ENCODE measurements at regions not wholly inside any gene's neighbourhood (a gene's known extent, or its start where the extent isn't known, plus 50 kb on each side); places are given as distances from the start of the nearest gene placed in this dataset.
"Not testable (repeated sequence)": the region's sequence is repeated elsewhere in the genome, so short reads cannot be mapped to it uniquely, and the experiment has no call there.

DNA sequence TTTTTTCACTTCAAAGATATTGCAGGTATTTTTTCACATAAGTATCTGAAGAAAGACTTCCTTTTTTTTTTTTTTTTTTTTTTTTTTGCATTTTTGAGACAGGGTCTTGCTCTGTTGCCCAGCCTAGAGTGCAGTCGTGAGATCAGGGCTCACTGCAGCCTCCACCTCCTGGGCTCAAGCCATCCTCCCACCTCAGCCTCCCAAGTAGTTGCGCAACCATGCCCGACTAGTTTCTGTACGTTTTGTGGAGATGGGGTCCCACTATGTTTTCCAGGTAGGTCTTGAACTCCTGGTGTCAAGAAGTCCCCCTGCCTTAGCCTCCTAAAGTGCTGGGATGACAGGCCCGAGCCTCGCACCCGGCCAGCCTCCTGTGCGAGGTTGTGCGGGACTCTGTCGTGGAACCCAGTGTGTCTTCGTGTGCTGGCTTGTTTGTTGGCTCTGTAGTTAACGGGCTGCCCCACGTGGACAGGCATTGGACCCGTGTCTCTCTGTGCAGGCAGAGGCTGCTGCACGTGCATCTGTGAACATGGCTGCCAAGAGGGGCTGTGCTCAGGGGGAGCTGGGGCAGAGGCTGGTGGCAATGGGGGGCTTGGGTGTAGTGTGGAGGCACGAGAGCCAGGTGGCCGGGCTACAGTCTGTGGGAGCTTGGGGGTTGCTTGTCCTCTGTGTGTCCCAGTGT lies 108.0 kb upstream of the CCZ1B start:
- H2BK15ac ChIP-seq (ENCODE audit: low read length); H3K4me2 ChIP-seq (ENCODE audit: insufficient read depth in 1 of 2, low read depth in 2 of 2, low read length in 2 of 2); H2BK20ac ChIP-seq (ENCODE audit: low read length); H3K14ac ChIP-seq (ENCODE audit: insufficient read length); H3K56ac ChIP-seq (replicated peaks; ENCODE audit: insufficient read length, low read depth, low read length); H3K27me3 ChIP-seq (replicated peaks in 1 of 4; ENCODE audit: control insufficient read depth in 3 of 4, extremely low read depth in 1 of 4, insufficient read depth in 3 of 4, low read length in 3 of 4); H3K79me1 ChIP-seq (ENCODE audit: low read depth, low read length); H3K23ac ChIP-seq (ENCODE audit: insufficient read length); H3K79me2 ChIP-seq (ENCODE audit: control insufficient read depth in 1 of 2, insufficient read depth in 2 of 2, low read length in 2 of 2); H3K9me3 ChIP-seq (ENCODE audit: insufficient read depth in 2 of 2, low read depth in 1 of 2, low read length in 1 of 2); H3K23me2 ChIP-seq (ENCODE audit: low read depth, low read length); DNase-seq (ENCODE audit: low read depth in 1 of 2, low spot score in 2 of 2); H4K20me1 ChIP-seq (replicated peaks in 1 of 2; ENCODE audit: control insufficient read depth in 1 of 2, insufficient read depth in 2 of 2, low read length in 2 of 2); H3K9ac ChIP-seq (replicated peaks in 1 of 4; ENCODE audit: extremely low read depth in 1 of 4, low read depth in 3 of 4, low read length in 3 of 4); H3K18ac ChIP-seq (ENCODE audit: extremely low read depth, low read length); H3K4me3 ChIP-seq (ENCODE audit: extremely low read depth in 1 of 4, insufficient read depth in 2 of 4, low read depth in 3 of 4, low read length in 4 of 4); H2AK5ac ChIP-seq (ENCODE audit: low read depth, low read length); H3K4me1 ChIP-seq (replicated peaks in 1 of 4; ENCODE audit: control insufficient read depth in 3 of 4, insufficient read depth in 4 of 4, low read length in 3 of 4); H2BK12ac ChIP-seq (ENCODE audit: low read depth, low read length); H4K91ac ChIP-seq (replicated peaks; ENCODE audit: insufficient read length, low read length); H4K5ac ChIP-seq (ENCODE audit: insufficient read length, low read depth, low read length); H2BK120ac ChIP-seq (replicated peaks; ENCODE audit: low read depth, low read length); H2BK5ac ChIP-seq (ENCODE audit: low read depth, low read length); H3K27ac ChIP-seq (ENCODE audit: low read depth, low read length); H4K8ac ChIP-seq (ENCODE audit: extremely low read depth, insufficient read depth, low read length); H3K36me3 ChIP-seq (ENCODE audit: control insufficient read depth in 2 of 4, insufficient read depth in 4 of 4, low read length in 3 of 4); H3K4ac ChIP-seq (replicated peaks; ENCODE audit: insufficient read length, low read depth, low read length); FAIRE-seq; POLR2A ChIA-PET (ENCODE audit: partially characterized antibody); H2AFZ ChIP-seq (ENCODE audit: low read length): not testable (repeated sequence)
- WGBS, 2 experiments (ENCODE audit: extremely low coverage in 1 of 2, insufficient coverage in 1 of 2, insufficient read length in 1 of 2, insufficient replicate concordance in 2 of 2, low coverage in 1 of 2, low lambda C conversion rate in 2 of 2, missing lambda C conversion rate in 1 of 2), result 93% methylated on average over 15 of the region's 17 CpGs; no CpG with 5 or more reads in 1 of the 2 experiments
- 0 out of 2 replicates have a peak, but pooled peaks have one; percentile 36 for TF ChIP-seq CEBPB (IDR thresholded peaks at IDR 0.05; ENCODE audit: low read depth, low read length)
- CTCF ChIA-PET (ENCODE audit: partially characterized antibody), result interaction anchor here (1.0 kb wide), 1 partner anchor 76 kb away, joined by 3 read pairs; no protein-coding TSS in a partner anchor
